H1 (cell line): ENCODE measurements at regions not wholly inside any gene's neighbourhood (a gene's known extent, or its start where the extent isn't known, plus 50 kb on each side); places are given as distances from the start of the nearest gene placed in this dataset.

Source experiments
- CTCF ChIA-PET: fragments of 300-600 bp; sonication (Branson Sonifier 250); formaldehyde crosslinking; loops from one replicate; lab custom pipeline; 2021; ENCODE audit not compliant: partially characterized antibody; lab: Charles Lee
- POLR2A ChIA-PET: fragments of 300-600 bp; sonication (Branson Sonifier 250); formaldehyde crosslinking; loops from one replicate; lab custom pipeline; 2021; ENCODE audit warnings: inconsistent platforms; ENCODE audit not compliant: partially characterized antibody; lab: Charles Lee
- DNase-seq, 2 experiments: peaks; one replicate each; pipeline versions ENCODE4 v3.0.0 to v3.0.0-alpha.2; 2010 to 2022; ENCODE audit warnings: low spot score in 2 of 2, low read depth in 1 of 2, mixed read lengths in 1 of 2
- FAIRE-seq: peaks from 2 replicates; lab custom pipeline; 2011; peaks lifted over from hg19 to GRCh38; lab: Jason Lieb, UNC
- H2AFZ ChIP-seq: 2 replicates; pipeline ENCODE4 v1.8.1; 2012; ENCODE audit warnings: low read length, inconsistent platforms
- H2AK5ac ChIP-seq: 2 replicates; pipeline ENCODE4 v1.6.1; 2013; ENCODE audit warnings: low read depth, low read length
- H2BK120ac ChIP-seq: replicated peaks from 2 replicates; pipeline ENCODE3; 2013; ENCODE audit warnings: low read depth, low read length, inconsistent platforms
- H2BK12ac ChIP-seq: 2 replicates; pipeline ENCODE4 v1.6.1; 2013; ENCODE audit warnings: low read depth, low read length
- H2BK15ac ChIP-seq: 2 replicates; pipeline ENCODE4 v1.6.1; 2013; ENCODE audit warnings: low read length
- H2BK20ac ChIP-seq: 2 replicates; pipeline ENCODE4 v1.6.1; 2013; ENCODE audit warnings: low read length
- H2BK5ac ChIP-seq: 2 replicates; pipeline ENCODE4 v1.6.1; 2013; ENCODE audit warnings: low read depth, low read length
- H3K14ac ChIP-seq: 2 replicates; pipeline ENCODE4 v1.6.1; 2013; ENCODE audit warnings: inconsistent platforms; ENCODE audit not compliant: insufficient read length
- H3K18ac ChIP-seq: 2 replicates; pipeline ENCODE4 v1.6.1; 2013; ENCODE audit warnings: low read length; ENCODE audit errors: extremely low read depth
- H3K23ac ChIP-seq: 2 replicates; pipeline ENCODE4 v1.6.1; 2013; ENCODE audit warnings: inconsistent platforms; ENCODE audit not compliant: insufficient read length
- H3K23me2 ChIP-seq: 2 replicates; pipeline ENCODE4 v1.6.1; 2013; ENCODE audit warnings: low read depth, low read length
- H3K27ac ChIP-seq: 2 replicates; pipeline ENCODE4 v1.6.1; 2011; ENCODE audit warnings: low read depth, low read length, inconsistent platforms
- H3K27me3 ChIP-seq, 4 experiments: replicated peaks in 1 of 4; 1 replicate in 1 of 4; 2 replicates in 3 of 4; pipeline versions ENCODE4 v1.6.1 to v1.8.1; 2011 to 2013; ENCODE audit warnings: low read length in 3 of 4, mild to moderate bottlenecking in 3 of 4, inconsistent platforms in 2 of 4, mixed read lengths in 2 of 4, moderate library complexity in 1 of 4; ENCODE audit not compliant: control insufficient read depth in 3 of 4, insufficient read depth in 3 of 4; ENCODE audit errors: extremely low read depth in 1 of 4
- H3K36me3 ChIP-seq, 4 experiments: 2 replicates each; pipeline versions ENCODE4 v1.6.1 to v1.8.1; 2011 to 2013; ENCODE audit warnings: mild to moderate bottlenecking in 4 of 4, low read length in 3 of 4, moderate library complexity in 2 of 4, control low read depth in 1 of 4, inconsistent platforms in 1 of 4; ENCODE audit not compliant: insufficient read depth in 4 of 4, control insufficient read depth in 2 of 4
- H3K4ac ChIP-seq: replicated peaks from 2 replicates; pipeline ENCODE3; 2013; ENCODE audit warnings: low read length, low read depth, mixed read lengths, inconsistent platforms; ENCODE audit not compliant: insufficient read length
- H3K4me1 ChIP-seq, 4 experiments: replicated peaks in 1 of 4; 1 replicate in 1 of 4; 2 replicates in 3 of 4; pipeline versions ENCODE4 v1.6.1 to v1.8.1; 2011 to 2013; ENCODE audit warnings: low read length in 3 of 4, inconsistent platforms in 2 of 4, mixed read lengths in 1 of 4; ENCODE audit not compliant: insufficient read depth in 4 of 4, control insufficient read depth in 3 of 4
- H3K4me2 ChIP-seq, 2 experiments: 2 replicates each; pipeline versions ENCODE4 v1.6.1 to v1.8.1; 2011 to 2013; ENCODE audit warnings: low read depth in 2 of 2, low read length in 2 of 2, control low read depth in 1 of 2, inconsistent platforms in 1 of 2, mild to moderate bottlenecking in 1 of 2; ENCODE audit not compliant: insufficient read depth in 1 of 2
- H3K4me3 ChIP-seq, 4 experiments: fragments of 200-600, 300-600 bp in 1 of 4; sonication (generic), shearing (Covaris generic), sonication (Bioruptor Twin) in 1 of 4; 2 replicates each; pipeline versions ENCODE4 v1.5.1 to v1.8.1; 2011 to 2016; ENCODE audit warnings: low read length in 4 of 4, low read depth in 3 of 4, control low read depth in 2 of 4, inconsistent platforms in 2 of 4, mild to moderate bottlenecking in 2 of 4, mixed read lengths in 1 of 4, moderate library complexity in 1 of 4; ENCODE audit not compliant: insufficient read depth in 2 of 4; ENCODE audit errors: extremely low read depth in 1 of 4
- H3K56ac ChIP-seq: replicated peaks from 2 replicates; pipeline ENCODE3; 2013; ENCODE audit warnings: low read depth, mild to moderate bottlenecking, mixed read lengths, low read length, inconsistent platforms; ENCODE audit not compliant: insufficient read length
- H3K79me1 ChIP-seq: 2 replicates; pipeline ENCODE4 v1.6.1; 2013; ENCODE audit warnings: low read depth, low read length, control low read depth
- H3K79me2 ChIP-seq, 2 experiments: 2 replicates each; pipeline versions ENCODE4 v1.6.1 to v1.8.1; 2012 to 2013; ENCODE audit warnings: low read length in 2 of 2, mild to moderate bottlenecking in 2 of 2, inconsistent platforms in 1 of 2; ENCODE audit not compliant: insufficient read depth in 2 of 2, control insufficient read depth in 1 of 2
- H3K9ac ChIP-seq, 4 experiments: replicated peaks in 1 of 4; 1 replicate in 1 of 4; 2 replicates in 3 of 4; pipeline versions ENCODE4 v1.6.1 to v1.8.1; 2011 to 2013; ENCODE audit warnings: low read depth in 3 of 4, low read length in 3 of 4, control low read depth in 2 of 4, mild to moderate bottlenecking in 2 of 4, moderate library complexity in 2 of 4, inconsistent platforms in 1 of 4; ENCODE audit errors: extremely low read depth in 1 of 4
- H3K9me3 ChIP-seq, 2 experiments: 2 replicates each; pipeline versions ENCODE4 v1.6.1 to v1.8.1; 2012 to 2013; ENCODE audit warnings: mild to moderate bottlenecking in 2 of 2, moderate library complexity in 2 of 2, control low read depth in 1 of 2, inconsistent platforms in 1 of 2, low read depth in 1 of 2, low read length in 1 of 2, mixed read lengths in 1 of 2; ENCODE audit not compliant: insufficient read depth in 2 of 2
- H4K20me1 ChIP-seq, 2 experiments: replicated peaks in 1 of 2; 2 replicates each; pipeline versions ENCODE3 to v1.8.1; 2011 to 2013; ENCODE audit warnings: inconsistent platforms in 2 of 2, low read length in 2 of 2, mild to moderate bottlenecking in 1 of 2; ENCODE audit not compliant: insufficient read depth in 2 of 2, control insufficient read depth in 1 of 2
- H4K5ac ChIP-seq: 2 replicates; pipeline ENCODE4 v1.6.1; 2013; ENCODE audit warnings: low read length, low read depth, mixed read lengths, inconsistent platforms; ENCODE audit not compliant: insufficient read length
- H4K8ac ChIP-seq: 2 replicates; pipeline ENCODE4 v1.8.0; 2013; ENCODE audit warnings: mild to moderate bottlenecking, moderate library complexity, low read length, inconsistent platforms; ENCODE audit not compliant: insufficient read depth; ENCODE audit errors: extremely low read depth
- H4K91ac ChIP-seq: replicated peaks from 2 replicates; pipeline ENCODE3; 2013; ENCODE audit warnings: low read length, mixed read lengths, inconsistent platforms; ENCODE audit not compliant: insufficient read length
- BACH1 ChIP-seq: IDR thresholded peaks from 2 replicates; pipeline ENCODE4 v1.6.1; 2012; ENCODE audit warnings: low read length, improper control_type of control experiment
- CHD2 ChIP-seq: IDR thresholded peaks from 2 replicates; pipeline ENCODE4 v1.6.1; 2012; ENCODE audit warnings: low read length, improper control_type of control experiment
- HDAC6 ChIP-seq: IDR thresholded peaks from one replicate; pipeline ENCODE4 v1.7.1; 2012; ENCODE audit warnings: low read depth, mild to moderate bottlenecking, inconsistent platforms, low read length, moderate library complexity
- RBBP5 ChIP-seq: IDR thresholded peaks from 2 replicates; pipeline ENCODE4 v1.7.1; 2012; ENCODE audit warnings: low read depth, mild to moderate bottlenecking, inconsistent platforms, low read length, moderate library complexity, borderline replicate concordance
- SP2 ChIP-seq: IDR thresholded peaks from 2 replicates; pipeline ENCODE4 v1.6.1; 2012; ENCODE audit warnings: mild to moderate bottlenecking, low read length, inconsistent platforms
- TAF7 ChIP-seq: optimal IDR thresholded peaks from 2 replicates; pipeline ENCODE3; 2011; ENCODE audit warnings: low read depth, mild to moderate bottlenecking, inconsistent platforms, low read length, moderate library complexity, borderline replicate concordance
- WGBS, 2 experiments: shearing (Covaris generic) in 1 of 2; methylation state at CpG; one replicate each; pipeline versions ENCODE4 v1.1.6 to v1.1.7; 2013 to 2015; ENCODE audit warnings: low lambda C conversion rate in 2 of 2, mixed read lengths in 2 of 2, inconsistent platforms in 1 of 2, low coverage in 1 of 2, missing lambda C conversion rate in 1 of 2; ENCODE audit not compliant: insufficient replicate concordance in 2 of 2, insufficient coverage in 1 of 2, insufficient read length in 1 of 2; ENCODE audit errors: extremely low coverage in 1 of 2, missing lambda C conversion rate in 1 of 2; 5-methylcytosine and 5-hydroxymethylcytosine counted together

- Histone ChIP-seq H4K91ac (no peak overlapping the region), H3K79me2 (no peaks in the 10 kb centered on the region), H3K4ac (no peak overlapping the region), H2AFZ (no peak overlapping the region), H2BK5ac (no peak overlapping the region), H3K4me2 (no peak overlapping the region), H3K27ac (no peak overlapping the region), H3K14ac (no peak overlapping the region), H3K79me1 (no peaks in the 10 kb centered on the region), H4K5ac (no peak overlapping the region), H3K9ac (no peak overlapping the region), H3K36me3 (no peaks in the 10 kb centered on the region), H3K4me1 (no peaks in the 10 kb centered on the region), H3K9me3 (no peaks in the 10 kb centered on the region), H3K4me3 (no peak overlapping the region), H4K20me1 (no peaks in the 10 kb centered on the region), H3K18ac (no peak overlapping the region), H2AK5ac (no peak overlapping the region), H2BK12ac (no peak overlapping the region), H2BK120ac (no peak overlapping the region)
- DNase-seq, result no peak
- CTCF ChIA-PET, result no interaction called here
- WGBS, 2 experiments, result 86% methylated on average over 4 of the region's 4 CpGs; no CpG with 5 or more reads in 1 of the 2 experiments
- POLR2A ChIA-PET, result no interaction called here
- no peak for TF ChIP-seq RBBP5
- no peak for TF ChIP-seq HDAC6
- TF ChIP-seq BACH1, result no peak
- TF ChIP-seq TAF7, result no peak
- no peak for TF ChIP-seq SP2
- TF ChIP-seq CHD2, result no peak
- TF ChIP-seq, all 59 proteins: peak for 0
- H2BK15ac ChIP-seq, result no peak overlapping the region
- H3K23ac ChIP-seq, result no peak overlapping the region
- no peak overlapping the region for H3K56ac ChIP-seq
- no peak for FAIRE-seq
- no peak overlapping the region for H4K8ac ChIP-seq
- no peaks in the 10 kb centered on the region for H3K27me3 ChIP-seq
- H3K23me2 ChIP-seq, result no peaks in the 10 kb centered on the region
- no peak overlapping the region for H2BK20ac ChIP-seq
These were observed 1088.8 kb downstream of the FSCB start for GRCh38 chr14:43418324-43418723.
